ENCODE measurements at regions not wholly inside any gene's neighbourhood (a gene's known extent, or its start where the extent isn't known, plus 50 kb on each side); places are given as distances from the start of the nearest gene placed in this dataset.

DNA sequence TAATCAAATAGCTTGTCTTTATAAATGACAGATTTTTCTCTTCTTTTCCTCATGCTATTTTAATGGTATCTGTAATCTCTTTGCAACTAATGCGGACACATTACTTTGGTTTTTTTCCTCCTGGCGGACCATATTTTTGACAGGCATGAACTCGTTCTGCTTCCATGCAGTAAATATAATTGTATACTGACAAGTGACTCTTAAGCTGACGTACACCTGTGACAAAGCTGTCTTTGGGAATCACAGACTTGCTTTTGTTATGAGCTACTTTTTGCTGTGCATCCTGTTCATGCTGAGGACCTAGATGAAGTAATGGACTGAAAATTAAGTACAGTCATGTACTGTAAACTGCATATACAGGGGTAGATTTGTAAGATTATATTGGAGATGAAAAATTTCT is 434.3 kb upstream of the TMTC1 start:
- Histone ChIP-seq H3K27ac (no peak overlapping the region), H3K4me1 (no peaks in the 10 kb centered on the region), H3K27me3 (no peaks in the 10 kb centered on the region), H3K4me3 (no peak overlapping the region), H3K36me3 (no peaks in the 10 kb centered on the region), H3K9me3 (no peaks in the 10 kb centered on the region)
- DNase-seq: no peak
- intact Hi-C loops (cut with DNase I; ENCODE audit: low total_unique reads): no loop called here
- no peak for TF ChIP-seq POLR2A (IDR thresholded peaks at IDR 0.05)
- TF ChIP-seq, protein P1, sequence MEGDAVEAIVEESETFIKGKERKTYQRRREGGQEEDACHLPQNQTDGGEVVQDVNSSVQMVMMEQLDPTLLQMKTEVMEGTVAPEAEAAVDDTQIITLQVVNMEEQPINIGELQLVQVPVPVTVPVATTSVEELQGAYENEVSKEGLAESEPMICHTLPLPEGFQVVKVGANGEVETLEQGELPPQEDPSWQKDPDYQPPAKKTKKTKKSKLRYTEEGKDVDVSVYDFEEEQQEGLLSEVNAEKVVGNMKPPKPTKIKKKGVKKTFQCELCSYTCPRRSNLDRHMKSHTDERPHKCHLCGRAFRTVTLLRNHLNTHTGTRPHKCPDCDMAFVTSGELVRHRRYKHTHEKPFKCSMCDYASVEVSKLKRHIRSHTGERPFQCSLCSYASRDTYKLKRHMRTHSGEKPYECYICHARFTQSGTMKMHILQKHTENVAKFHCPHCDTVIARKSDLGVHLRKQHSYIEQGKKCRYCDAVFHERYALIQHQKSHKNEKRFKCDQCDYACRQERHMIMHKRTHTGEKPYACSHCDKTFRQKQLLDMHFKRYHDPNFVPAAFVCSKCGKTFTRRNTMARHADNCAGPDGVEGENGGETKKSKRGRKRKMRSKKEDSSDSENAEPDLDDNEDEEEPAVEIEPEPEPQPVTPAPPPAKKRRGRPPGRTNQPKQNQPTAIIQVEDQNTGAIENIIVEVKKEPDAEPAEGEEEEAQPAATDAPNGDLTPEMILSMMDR (IDR thresholded peaks at IDR 0.05): no peak

DNA sequence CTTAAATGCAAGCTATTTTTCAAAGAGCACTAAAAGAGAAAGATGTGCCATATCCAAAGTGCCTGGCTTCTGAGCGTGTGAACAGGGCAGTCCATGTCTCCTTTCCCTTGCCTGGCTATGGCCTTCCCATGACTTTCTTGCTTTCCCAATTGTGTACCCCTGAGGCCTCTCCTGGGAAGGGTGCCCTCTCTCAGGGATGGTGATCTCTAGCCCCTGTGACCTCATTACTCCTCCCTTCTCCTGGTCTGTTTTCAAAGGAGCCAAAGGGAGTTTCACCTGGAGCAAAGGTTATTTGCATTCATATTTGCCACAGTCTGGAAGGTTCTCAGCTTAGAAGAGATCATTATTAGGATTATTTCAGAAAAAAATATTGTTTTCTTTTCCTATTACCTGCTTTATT is 429.4 kb upstream of the TMTC1 start:
- Histone ChIP-seq H3K27ac (no peak overlapping the region), H3K4me1 (no peaks in the 10 kb centered on the region), H3K9me3 (no peaks in the 10 kb centered on the region), H3K36me3 (no peaks in the 10 kb centered on the region), H3K4me3 (no peak overlapping the region), H3K27me3 (no peaks in the 10 kb centered on the region)
- DNase-seq: no peak
- intact Hi-C loops (cut with DNase I; ENCODE audit: low total_unique reads): no loop called here
- TF ChIP-seq POLR2A (IDR thresholded peaks at IDR 0.05): no peak
- TF ChIP-seq, protein P1 (IDR thresholded peaks at IDR 0.05): no peak

DNA sequence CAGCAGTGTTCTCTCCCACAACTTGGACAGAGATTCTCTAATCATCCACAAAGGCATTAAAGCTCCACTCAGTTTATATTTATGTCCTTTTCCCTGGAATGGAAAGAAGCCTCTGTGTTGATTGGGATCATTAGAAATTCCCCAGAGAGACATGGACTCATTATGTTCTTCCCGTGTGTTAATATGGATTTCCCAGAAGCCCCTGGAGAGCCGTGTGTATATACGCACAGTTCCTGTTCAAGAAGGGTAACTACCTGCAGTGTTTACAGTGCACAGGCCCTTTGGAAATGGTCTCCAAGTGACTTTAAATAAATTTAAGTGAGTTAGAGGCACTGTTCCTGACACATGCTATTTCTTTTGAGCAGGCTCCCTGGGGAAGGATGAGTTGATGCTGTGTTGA is 428.0 kb upstream of the TMTC1 start:
- no peaks in the 10 kb centered on the region for H3K9me3 ChIP-seq
- no peaks in the 10 kb centered on the region for H3K27me3 ChIP-seq
- H3K4me1 ChIP-seq: no peaks in the 10 kb centered on the region
- H3K4me3 ChIP-seq: no peak overlapping the region
- no peaks in the 10 kb centered on the region for H3K36me3 ChIP-seq
- TF ChIP-seq, protein P1 (IDR thresholded peaks at IDR 0.05): no peak
- H3K27ac ChIP-seq: no peak overlapping the region
- intact Hi-C loops (cut with DNase I; ENCODE audit: low total_unique reads): no loop called here
- no peak for DNase-seq

DNA sequence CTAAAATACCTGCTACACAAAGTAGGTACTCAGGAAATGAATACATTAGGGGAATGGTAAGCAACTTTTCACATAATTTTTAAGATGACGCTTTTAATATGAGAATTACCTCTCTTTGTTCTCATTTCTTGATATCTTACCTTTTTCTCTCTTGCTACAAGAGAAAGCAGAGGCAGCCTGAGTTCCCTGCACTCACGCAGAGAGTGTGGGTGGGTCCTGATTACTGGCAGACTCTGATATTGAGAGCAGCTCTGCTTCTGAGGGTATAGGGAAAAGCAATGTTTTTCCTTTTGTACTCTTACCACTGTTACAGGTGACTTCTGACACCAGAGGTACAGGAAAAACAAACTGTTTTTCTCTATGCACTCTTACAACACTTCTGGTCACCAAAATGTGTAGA is 420.2 kb upstream of the TMTC1 start:
- DNase-seq: no peak
- Histone ChIP-seq H3K4me1 (no peaks in the 10 kb centered on the region), H3K9me3 (no peaks in the 10 kb centered on the region), H3K27ac (no peak overlapping the region), H3K36me3 (no peaks in the 10 kb centered on the region), H3K27me3 (no peaks in the 10 kb centered on the region), H3K4me3 (no peak overlapping the region)
- intact Hi-C loops (cut with DNase I; ENCODE audit: low total_unique reads): no loop called here
- no peak for TF ChIP-seq POLR2A (IDR thresholded peaks at IDR 0.05)
- TF ChIP-seq, protein P1 (IDR thresholded peaks at IDR 0.05): no peak

DNA sequence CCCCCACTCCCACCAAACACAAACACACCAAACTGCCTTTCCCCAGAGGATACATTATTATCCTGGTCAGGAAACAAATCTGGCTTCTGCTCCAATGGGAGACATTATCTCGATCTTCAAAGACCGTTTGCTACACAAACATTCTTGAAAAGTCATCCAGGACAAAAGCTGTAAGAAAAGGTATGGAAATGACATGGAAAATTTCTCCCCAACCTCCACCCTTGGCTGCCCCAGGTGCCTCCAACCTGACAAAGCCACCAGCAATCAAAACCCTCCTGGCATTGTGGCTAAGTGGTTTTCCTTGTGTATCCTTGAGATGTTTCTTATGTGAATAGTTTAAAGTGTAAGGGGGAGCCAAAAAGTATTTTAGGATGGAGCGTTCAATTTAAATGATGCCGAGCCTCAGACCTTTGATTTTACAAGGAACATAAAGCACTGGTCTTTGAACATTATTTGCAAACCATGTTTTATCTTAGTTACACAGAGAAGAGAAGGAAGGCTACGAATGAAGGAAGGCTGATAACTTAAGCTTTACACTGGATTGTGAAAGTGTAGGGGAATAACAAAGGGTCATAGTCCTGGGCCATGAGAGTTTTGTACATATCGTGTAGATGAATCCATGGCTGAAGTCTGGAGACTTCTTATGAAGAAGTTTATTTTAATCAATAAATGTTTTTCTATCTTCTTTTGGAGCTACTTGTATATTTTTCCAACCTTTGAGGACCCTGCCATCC is 418.9 kb upstream of the TMTC1 start:
- intact Hi-C loops (cut with DNase I; ENCODE audit: low total_unique reads): no loop called here
- Histone ChIP-seq H3K27ac (no peak overlapping the region), H3K9me3 (no peaks in the 10 kb centered on the region), H3K4me3 (no peak overlapping the region), H3K36me3 (no peaks in the 10 kb centered on the region), H3K27me3 (no peaks in the 10 kb centered on the region), H3K4me1 (no peaks in the 10 kb centered on the region)
- DNase-seq: no peak
- no peak for TF ChIP-seq POLR2A (IDR thresholded peaks at IDR 0.05)
- TF ChIP-seq, protein P1 (IDR thresholded peaks at IDR 0.05): no peak
